Amniotic epithelial cell (primary cell): ENCODE measurements at regions not wholly inside any gene's neighbourhood (a gene's known extent, or its start where the extent isn't known, plus 50 kb on each side); places are given as distances from the start of the nearest gene placed in this dataset.
A peak's percentile ranks its signal among the peaks of the same experiment; 100 is the strongest.
"Not testable (repeated sequence)": the region's sequence is repeated elsewhere in the genome, so short reads cannot be mapped to it uniquely, and the experiment has no call there.

ENCODE experiments used
- DNase-seq: peaks from one replicate; pipeline ENCODE4 v3.0.0-alpha.2; 2010; ENCODE audit warnings: low read depth

DNA sequence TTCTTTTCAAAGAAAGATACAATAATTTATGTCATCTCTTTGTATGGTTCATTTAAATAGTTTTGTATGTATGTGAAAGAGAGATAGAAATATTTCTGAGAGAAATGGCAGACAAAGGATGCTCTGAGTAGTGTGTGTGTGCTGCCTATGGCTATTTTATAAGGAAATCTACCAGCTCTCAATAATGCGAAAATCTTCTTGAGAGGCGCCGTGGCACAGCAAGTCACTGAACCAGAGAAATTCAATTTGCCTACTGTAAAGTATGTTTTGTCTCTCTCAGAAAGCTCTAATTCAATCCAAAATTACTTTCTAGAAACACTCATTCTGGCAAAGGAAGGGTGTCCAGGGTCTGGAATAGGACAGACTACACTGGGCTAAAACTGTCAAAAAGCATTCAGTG is 1981.1 kb downstream of the EFNA5 start:
- no peak for DNase-seq

GRCh38 chr5:105688227-105688792 is 1982.4 kb downstream of the EFNA5 start:
- DNase-seq = no peak

DNA sequence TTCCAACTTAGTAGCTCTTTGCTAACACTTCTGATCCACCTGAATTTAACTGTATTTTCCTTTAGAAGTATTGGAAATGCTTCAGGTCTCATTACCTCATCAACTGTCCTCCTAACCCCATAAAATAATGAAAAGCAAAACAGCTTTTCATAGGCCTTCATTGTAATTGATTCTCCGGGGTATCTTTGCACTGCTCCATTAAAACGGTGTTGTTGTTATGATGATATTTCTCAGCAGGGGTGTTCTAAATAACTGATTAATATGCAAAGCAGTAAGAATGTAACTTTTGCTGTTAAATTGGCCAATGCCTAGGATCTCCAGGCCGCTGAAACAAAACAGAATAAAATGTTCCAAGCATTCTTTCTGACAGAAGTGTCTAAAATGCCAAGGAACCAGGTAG is 1983.2 kb downstream of the EFNA5 start:
- no peak for DNase-seq

DNA sequence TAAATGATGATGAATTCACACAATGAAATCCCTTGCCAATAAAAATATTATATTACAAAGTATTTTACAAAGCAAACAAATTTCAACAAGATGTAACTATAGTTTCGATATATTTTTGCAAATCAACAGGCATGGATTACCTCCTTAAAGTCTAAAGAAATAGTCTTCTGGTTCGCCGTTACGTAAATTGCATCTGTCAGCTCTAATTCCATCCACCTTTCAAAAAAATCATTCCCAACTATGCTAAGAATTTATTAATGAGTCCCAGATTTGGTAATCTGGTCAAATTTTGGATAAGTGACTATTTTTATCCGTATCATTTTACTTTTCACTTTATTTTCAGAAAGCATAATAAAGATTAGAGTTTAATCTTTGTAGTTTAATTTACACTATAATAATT is 1984.9 kb downstream of the EFNA5 start:
- DNase-seq = no peak

- peak; percentile 57 for DNase-seq
Measured at GRCh38 chr5:105684799-105685198, 1985.9 kb downstream of the EFNA5 start.

DNA sequence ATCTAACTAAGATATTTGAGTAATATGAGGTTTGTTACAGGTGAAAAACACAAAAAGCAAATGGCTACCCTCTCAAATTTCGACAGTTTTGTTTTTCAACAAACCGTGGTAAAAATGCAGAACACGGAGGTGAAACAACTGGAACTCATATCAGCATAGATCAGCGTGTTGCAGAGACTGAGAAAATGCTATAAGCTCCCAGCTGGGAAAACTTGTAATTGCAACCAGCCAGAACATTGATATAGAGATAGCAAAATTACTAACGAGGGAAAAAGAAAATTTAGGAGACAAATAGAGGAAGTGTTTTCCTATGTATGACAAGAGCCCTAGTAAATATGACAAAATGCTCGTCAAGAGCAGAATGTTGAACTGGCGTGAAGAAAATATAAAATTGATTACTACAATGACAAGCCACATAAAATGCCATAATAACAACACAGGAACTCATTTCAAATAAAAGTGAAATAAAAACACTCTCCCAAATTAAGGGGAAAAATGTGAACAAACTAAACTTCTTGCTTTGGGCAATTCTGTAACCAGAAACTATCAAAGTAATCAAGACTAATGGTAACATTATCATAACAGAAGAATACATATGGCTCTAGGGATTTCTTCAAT is 1989.8 kb downstream of the EFNA5 start:
- no peak for DNase-seq

GRCh38 chr5:105677291-105677690 is 1993.4 kb downstream of the EFNA5 start:
- peak; percentile 35 for DNase-seq

GRCh38 chr5:105670596-105670995 is 2000.1 kb downstream of the EFNA5 start:
- DNase-seq = peak; percentile 32

- no peak for DNase-seq
Measured at GRCh38 chr5:105663671-105664070, 2007.1 kb downstream of the EFNA5 start.

DNA sequence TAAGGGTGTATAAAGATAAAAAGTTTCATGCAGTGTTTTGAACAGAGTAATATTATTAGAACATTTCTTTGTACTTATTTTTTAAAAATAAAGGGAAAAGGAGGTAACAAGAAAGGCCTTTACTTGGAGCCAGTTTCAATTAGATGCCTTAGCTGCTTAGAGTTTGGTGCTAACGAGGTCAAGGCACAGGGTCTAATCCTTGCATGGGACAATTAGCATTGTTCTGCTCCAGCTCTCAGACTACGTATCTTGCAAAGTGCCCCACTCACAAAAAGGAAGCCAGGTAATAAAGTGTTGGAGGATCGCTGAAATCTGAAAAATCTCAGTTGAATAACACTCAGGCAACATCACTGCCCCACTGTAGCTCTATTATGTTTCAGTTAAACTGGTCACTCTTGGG is 2011.3 kb downstream of the EFNA5 start:
- DNase-seq = no peak

GRCh38 chr5:105640328-105640727 is 2030.4 kb downstream of the EFNA5 start:
- no peak for DNase-seq

DNA sequence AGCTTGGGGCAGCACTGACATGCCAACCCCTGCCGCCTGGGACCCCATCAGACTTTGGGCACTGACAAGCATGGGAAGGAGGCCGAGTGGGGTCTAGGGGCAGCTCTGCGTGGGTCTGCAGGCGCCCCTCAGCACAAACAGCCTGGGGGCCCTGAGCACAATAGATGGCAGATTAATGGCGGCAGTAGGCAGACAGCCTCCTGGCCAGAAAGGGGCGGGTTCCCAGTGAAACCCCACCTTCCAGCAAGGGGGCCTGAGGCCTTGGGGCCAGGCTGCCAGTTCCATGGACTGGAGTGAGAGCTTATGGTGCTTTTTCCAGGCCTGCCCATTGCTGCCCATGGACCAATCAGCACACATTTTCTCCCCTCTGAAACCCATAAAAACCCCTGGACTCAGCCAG is 2031.2 kb downstream of the EFNA5 start:
- DNase-seq = no peak

DNA sequence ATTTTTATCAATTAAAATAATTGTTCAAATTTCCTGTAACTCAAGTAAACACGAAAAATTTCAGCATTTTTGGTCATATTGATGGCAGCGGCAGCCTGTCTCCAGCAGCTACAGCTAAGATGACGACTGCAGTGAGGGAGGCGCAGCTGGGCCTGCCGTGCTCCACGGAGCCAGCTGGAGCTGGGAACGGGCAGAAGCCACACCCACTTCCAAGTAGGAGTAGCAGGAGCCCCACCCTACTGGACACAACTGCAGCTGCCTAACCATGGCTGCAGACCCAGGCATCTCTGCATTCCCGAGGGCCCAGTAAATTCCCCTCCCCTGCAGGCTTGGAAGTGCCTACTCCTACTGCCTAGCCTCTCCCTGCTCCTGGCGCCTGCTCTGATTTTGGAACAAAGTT is 2031.7 kb downstream of the EFNA5 start:
- no peak for DNase-seq

GRCh38 chr5:105638437-105638836 is 2032.3 kb downstream of the EFNA5 start:
- no peak for DNase-seq

DNA sequence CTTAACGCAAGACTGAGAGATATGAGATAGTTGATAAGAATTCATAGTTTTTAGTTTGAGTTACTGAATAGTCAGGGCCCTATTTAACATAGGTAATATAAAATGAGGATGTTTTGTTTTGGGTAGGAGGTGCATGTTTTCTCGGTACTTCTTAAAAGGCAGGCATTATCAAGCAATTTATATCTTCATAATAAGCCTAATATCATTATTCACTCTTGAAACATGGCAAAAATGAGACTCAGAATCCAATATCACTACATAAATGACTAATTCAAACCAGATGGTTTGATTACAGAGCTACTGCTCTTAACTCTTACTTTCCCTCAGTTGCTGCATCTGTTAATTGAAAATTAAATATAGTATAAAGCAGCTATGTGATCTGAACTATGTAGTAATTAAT is 2038.7 kb downstream of the EFNA5 start:
- no peak for DNase-seq

DNA sequence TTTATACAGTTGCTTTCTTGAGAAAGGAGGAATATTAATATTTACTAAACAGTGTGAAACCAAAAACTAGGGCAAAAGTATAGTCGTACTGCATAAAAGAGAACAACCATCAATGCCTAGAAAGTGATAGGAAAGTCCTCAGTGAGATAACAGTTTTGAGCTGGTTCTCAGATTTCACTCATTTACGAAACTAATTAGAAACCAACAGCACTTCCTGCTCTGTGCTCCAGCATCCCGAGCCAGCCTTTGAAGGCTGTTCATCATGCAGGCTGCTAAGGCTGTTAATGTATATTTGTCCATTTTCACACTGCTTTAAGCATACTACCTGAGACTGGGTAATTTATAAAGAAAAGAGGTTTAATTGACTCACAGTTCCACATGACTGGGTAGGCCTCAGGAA is 2039.9 kb downstream of the EFNA5 start:
- no peak for DNase-seq

DNA sequence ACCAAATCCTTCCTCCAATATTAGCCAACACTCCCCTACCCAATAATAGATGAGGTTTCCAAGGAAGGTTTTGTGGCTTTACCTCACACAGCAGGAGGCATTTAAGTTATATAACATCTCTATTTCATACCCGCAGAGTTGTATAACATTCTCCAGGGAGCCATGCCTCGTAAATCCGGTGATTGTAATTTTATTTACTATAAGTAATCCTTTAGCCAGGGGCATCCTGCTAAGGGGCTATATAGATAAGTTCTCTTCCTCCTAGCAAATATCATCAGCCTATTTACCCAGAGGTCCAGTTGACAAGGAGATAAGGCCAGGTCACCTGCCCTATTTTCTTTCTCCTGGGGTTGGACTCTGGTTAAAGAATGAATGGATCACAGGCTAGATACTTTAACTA is 2051.0 kb downstream of the EFNA5 start:
- DNase-seq = no peak

GRCh38 chr5:105617436-105618215 is 2053.1 kb downstream of the EFNA5 start:
- no peak for DNase-seq

DNA sequence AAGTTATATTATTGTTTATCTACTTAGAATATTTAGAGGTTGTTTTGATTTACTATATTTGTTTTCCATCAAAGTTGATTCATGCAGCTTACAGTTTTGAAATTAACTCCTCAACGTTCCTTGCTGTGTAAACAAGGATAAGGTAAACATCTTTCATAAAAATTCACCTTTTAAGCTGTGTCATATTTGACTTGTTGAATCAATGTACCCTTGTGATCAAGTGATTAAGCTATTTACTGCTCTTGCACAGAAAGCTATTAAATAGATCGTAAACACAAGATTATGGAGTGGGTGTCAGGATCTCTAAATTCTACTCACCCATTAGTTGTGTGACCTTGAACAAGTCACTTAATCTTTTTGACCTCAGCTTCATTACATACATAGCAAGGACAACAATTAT is 2054.0 kb upstream of the NUDT12 start:
- DNase-seq = no peak

GRCh38 chr5:105602406-105602805 is 2039.8 kb upstream of the NUDT12 start:
- not testable (repeated sequence) for DNase-seq

- DNase-seq = peak; percentile 41
Measured at GRCh38 chr5:105593011-105593760, 2030.6 kb upstream of the NUDT12 start.

DNA sequence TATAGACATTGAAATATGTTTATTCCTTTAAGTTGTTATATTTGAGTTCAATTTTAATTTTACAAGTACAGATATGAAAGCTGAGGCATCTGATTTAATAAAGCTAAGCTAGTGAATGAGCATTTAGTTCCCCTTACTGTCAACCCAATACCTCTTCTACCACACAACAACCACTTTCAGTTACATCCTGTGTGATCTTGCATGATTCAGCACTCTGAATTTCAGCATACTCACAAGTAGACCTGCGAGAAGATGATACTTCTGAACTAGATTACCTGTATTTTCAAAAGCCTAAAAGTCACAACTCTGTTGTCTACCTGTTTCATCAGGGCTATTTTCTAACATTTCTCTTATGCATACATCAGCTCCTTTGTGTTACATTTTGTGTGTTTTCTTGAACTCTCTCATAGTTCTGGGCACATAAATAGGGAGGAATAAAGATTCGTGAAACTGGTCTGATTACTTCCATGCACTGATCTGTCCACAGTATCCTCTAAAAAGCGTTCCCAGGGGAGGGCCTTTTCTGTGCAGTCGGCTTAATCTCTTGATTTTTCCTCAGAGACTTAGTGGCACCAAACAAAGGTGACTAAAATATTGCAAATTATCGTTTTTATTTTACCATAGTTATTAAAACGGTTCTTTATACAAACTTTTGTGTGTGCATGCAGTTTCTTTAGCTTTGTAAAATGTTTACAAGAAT is 2025.5 kb upstream of the NUDT12 start:
- DNase-seq = peak; percentile 13
